GM19324 (cell line): ENCODE measurements at regions not wholly inside any gene's neighbourhood (a gene's known extent, or its start where the extent isn't known, plus 50 kb on each side); places are given as distances from the start of the nearest gene placed in this dataset.

Source experiments
- ATAC-seq: cut with Tn5 transposase; IDR thresholded peaks from one replicate; pipeline ENCODE4 v1.9.1; 2021; ENCODE audit warnings: mild to moderate bottlenecking, moderate library complexity; ENCODE audit not compliant: unreplicated experiment, low FRiP score

DNA sequence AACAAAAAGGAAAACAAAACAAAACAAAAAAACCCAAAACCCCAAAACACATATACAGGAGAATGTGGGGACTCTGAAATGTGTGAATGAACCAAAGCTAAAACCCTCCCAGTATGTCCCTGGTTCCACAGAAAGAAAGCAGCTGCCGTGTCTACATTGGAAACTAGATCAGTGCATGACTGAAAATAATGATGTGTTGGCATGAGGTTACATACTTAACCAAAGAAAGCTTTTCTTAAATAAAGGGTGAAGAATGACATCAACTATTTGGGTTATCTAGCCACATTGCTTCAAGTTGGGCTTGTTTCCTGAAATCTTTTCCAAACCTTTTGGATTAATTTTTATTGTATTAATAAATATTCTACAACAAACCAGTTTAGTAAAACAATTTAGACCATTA, 91.9 kb upstream of the FN1 start:
- no peak for ATAC-seq

DNA sequence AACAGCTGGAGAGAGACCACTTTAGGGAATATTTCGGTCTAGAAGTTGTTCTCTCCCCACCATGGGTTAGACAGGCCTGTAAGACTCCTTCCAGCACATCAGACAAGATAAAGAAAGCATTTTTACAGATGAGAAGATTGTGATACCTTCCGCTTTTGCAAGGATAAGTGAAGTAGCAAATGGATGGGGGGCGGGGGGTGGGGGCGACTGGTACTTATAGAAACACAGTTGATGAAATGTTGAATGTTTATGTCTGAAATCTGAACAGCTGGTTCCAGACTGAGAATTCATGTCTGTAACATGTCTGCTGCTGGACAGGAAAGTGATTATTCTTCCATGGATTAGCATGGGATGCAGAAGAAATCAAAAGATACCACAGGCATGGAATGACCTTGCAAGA, 90.5 kb upstream of the FN1 start:
- ATAC-seq = no peak

DNA sequence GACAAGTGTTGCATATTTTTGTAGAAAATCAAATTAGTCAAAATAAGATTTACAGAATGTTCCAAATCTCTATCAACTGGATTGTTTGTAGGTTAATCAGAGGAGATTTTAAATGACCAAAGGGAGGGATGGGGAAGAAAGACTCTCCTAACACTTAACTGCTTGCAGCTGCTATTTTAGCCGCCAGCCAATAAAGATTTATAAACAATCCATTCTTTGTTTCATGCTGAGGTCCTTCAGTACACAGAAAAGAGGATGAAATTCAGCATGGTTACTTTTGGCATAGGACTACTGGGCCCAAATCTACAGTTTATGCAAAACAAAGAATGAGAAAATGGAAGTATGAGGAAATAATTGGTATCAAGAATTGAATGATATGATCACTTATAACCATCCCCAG, 86.4 kb upstream of the FN1 start:
- ATAC-seq = no peak

DNA sequence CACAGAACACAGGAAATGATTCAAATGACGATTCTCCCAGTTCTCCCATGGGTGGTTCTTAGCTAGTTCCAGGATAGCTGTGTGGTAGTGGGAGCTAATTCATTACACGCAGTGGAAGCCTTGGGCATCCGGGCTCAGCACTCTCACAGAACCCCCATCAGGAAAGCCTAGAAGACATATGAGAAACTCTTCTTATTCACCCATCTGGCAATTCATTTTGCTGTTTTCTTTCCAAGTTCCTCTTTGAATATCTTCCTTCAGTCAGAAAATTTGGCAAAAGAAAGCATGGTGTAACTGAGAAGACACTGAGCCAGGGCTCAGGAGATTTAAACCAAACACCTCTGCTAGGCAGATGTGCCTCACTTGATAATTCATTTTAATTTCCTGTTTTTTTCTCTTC, 85.2 kb upstream of the FN1 start:
- ATAC-seq = no peak

DNA sequence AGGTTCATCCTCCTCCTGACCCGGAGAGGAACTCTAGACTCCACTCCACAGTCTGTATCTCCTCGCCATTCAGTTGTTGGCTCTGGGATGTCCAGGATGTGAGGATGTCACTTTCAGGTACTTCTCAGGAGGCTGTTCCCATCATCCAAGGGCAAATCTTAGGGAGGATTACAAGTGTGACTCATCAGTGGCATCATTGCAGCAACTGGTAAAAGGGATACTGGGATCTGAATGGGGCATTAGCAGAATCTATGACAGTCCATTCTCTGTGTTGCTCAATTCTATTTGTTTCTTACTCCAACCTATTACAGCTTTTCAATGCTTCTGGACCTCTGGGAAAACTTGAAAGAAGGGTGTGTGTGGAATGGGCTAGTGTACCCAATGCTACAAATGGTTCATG, 81.5 kb upstream of the FN1 start:
- ATAC-seq = no peak

DNA sequence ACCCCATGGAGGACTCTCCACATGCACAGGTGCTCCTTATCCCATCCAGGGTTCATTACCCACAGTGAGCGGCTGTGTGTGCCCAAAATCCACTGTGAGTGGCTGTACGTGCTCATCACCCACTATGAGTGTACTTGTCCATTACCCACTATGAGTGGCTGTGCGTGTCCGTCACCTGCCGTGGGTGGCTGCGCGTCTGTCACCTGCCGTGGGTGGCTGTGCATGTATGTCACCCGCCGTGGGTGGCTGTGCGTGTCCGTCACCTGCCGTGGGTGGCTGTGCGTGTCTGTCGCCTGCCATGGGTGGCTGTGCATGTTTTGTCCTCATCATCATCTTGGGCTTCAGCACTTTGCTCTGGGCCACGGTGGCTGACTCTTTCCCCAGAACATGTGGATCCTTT, 78.6 kb upstream of the FN1 start:
- ATAC-seq = no peak

DNA sequence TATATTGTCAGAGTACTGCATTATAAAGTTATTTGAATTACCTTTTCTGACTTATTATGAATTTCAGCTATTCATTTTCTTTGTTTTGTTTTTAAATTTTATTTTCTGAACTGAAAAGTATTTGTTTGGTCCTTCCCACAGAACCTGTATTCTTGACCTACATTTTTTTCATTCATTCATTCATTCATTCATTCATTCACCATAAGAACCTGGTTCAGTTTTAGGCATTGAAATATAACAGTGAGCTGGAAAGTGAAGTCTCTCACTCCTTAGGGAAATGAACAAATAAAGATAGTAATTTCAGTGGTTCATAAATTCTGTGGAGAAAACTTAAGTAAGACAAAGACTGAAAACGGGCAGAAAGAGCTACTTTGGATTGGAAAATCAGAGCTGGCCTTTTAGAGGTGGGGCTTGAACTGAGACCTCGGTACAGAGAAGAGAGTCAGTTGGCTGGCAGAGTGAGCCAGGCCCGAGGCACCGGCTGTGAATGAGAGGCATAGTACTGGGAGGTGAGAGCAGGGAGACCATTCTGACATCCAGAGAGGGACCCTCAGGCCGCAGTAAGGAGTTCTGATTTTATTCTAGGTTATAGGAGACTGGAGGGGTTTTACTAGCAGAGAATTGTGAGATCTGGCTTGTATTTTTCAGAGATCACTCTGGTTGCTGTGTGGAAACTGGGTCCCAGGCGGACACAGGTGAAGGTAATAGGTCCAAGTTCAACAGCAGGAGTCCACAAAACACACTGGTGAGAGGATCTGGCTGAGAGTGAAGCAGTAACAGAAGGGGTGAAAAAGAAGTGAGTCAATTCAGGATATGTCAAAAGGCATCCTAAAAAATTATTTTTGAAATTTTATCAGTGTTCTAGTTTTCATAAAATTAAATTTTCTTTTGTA, 75.8 kb upstream of the FN1 start:
- ATAC-seq = no peak

DNA sequence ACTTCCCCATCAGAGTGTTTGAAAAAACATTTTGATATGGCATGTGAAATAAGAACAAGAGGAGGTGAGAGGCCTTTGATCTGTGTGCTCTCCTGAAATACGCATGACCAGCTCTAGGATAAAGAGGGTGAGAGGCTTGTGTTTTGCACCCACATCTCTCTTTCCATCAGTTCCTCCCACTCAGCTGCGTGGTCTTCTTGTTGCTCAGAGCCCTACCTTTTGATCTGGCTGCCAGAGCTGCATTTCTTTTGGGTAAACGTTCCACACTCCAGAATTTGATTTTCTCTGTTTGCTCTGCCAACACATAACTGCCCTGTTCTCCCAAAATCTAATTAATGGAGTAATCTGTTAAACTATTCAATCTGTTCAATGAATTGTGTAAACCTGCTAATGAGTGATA, 72.0 kb upstream of the FN1 start:
- no peak for ATAC-seq

DNA sequence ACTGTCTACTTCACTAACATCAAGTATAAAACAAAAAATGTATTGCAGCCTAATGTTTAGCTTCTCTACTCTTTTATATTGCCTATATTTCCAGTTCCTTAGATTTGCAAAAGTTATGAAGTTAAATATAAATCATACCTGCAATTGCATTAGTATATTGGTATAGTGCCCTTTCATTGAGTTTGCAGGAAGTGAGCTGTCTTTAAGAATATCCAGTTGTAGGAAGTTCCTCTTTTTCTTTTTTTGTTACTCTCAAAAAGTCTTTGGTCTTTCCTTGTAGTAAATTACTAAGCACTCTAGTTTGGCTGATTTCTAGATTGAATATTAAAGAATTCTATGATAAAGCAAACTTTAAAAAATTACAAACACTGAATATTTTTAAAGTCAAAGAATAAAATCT, 71.3 kb upstream of the FN1 start:
- no peak for ATAC-seq

DNA sequence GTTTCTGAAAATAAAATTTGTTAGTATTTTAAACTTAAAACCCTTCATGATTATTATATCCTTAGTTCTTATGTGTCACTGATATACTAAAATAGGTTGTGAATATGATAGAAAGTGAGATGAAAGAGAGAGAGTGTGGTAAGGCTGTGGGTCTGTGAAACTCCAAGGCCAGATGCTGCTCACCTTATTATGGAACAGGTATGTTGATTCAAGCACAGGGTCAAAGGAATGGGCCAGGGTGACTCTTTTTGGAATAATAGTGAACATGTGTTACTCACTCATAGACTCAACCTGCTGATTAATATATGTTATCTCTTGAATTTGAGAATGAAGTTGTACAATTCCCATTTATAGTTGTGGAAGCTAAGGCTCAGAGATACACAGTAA, 70.7 kb upstream of the FN1 start:
- ATAC-seq = no peak

DNA sequence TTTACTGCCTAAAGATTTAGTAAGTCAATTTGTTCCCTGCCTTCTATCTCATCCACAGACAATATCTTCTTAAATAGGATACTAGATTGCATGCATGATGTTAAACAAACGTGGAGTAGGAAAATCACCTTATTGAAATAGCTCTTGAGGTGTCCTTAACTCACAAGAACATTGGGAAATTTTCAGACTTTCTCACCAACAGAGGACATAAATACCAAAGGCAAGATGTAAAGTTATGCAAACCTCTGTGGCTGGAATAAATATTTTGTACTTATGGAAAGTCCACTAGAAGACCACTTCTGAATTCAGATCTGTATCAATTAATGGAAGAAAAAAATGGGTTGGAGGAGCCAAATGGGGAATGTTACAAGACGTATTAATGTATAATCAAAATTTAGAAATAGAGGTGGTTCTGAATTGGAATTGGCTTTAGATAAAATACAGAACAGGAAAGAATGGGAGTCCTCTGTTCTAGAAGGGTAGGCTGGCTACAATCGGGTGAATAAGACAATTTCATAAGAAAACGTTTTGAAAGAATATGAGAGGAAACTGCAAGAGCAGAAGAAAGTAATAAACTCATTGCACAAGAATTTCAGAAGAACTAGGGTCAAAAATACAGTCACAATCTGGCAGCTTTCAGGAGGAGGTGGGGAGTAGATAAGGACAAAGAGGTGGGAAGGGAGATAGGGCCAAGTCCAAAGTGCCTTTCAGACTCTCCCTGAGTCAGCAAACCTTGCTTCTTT, 69.3 kb upstream of the FN1 start:
- no peak for ATAC-seq

DNA sequence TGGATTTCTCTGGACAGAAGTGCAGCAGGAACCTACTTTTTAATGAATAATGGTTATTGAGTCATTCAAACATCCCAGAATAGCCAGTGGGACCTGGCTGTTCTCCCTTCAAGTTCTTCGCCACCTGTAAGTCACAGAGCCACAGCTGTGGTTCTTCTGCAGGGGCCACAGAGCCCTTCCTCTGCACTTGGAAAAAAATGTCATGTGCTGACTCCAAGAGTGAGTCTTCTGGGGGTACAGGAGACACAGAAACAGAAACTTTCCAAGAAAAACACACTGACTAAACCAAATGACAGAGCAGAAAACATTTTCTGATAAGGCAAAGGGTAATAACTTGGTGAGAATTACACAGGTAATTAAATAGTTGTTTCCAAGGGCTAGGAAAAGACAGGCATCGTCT, 68.7 kb upstream of the FN1 start:
- ATAC-seq = no peak

DNA sequence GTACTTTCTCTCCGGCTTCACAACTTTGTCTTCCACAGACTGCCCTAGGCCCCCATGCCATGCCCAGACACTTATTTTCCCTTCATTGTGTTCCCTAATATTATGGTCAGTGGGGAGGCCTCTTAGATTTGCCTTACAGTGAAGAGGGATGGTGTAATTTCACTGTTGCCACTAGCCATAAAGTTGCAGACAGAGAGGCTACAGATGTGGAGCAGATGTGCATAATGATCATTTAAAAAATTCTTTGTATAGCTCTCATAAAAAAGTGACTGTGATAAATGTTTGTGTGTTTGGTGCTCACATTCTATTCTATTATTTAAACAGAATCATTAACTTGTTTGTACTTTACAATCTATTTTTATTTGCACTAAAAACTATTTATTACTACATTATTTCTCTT, 67.5 kb upstream of the FN1 start:
- no peak for ATAC-seq

DNA sequence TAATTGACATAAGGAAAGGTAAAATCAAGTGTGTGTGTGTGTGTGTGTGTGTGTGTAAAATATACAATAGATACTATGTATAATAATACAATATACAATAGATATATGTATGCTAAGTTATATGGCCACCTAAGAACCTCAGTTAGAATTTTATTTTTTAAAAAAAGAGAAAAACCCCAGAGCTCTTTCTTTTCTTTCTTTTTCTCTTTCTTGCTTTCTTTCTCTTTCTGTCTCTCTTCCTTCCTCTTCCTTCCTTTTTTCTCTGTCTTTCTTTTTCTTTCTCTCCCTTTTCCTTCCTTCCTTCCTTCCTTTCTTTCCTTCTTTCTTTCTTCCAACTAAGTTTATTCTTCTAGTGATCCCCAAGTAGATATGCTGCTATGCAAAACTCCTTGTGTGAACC, 64.6 kb upstream of the FN1 start:
- no peak for ATAC-seq

DNA sequence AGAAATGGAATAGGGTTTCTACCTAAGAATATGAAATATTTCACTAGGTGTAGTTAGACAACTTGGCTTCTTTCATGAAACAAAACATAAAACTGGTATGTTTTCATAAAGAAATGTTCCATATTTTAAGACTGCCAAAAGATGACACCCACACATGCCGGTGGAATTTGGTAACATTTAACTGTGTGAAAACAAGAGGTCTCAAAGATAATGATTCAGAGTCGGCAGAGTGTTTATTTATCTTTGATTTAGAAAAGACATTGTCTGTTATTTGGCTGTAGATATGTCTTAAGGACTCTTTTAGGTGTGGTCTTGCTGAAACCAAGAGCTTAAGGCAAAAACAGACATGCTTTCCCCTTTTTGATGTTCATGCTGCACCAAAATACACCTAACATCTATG, 63.5 kb upstream of the FN1 start:
- ATAC-seq = no peak

DNA sequence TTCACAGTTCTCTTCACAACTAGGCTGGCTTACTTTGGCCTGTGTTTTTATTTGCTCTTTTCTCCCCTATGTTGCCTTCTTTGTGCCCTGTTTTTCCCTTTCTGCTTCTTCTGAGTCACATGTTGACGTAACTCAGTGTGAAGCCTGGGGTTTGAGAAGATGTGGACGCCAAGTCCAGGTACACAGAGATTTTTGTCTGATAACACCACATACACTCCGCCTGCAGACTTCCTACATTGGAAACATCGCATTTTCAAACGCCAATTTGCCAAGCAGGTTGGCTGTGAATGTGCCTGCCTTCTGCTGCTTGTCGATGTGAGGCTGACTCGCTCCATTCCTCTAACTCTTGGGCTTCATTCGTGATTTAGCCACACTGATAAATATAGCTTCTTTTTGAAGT, 62.6 kb upstream of the FN1 start:
- no peak for ATAC-seq

DNA sequence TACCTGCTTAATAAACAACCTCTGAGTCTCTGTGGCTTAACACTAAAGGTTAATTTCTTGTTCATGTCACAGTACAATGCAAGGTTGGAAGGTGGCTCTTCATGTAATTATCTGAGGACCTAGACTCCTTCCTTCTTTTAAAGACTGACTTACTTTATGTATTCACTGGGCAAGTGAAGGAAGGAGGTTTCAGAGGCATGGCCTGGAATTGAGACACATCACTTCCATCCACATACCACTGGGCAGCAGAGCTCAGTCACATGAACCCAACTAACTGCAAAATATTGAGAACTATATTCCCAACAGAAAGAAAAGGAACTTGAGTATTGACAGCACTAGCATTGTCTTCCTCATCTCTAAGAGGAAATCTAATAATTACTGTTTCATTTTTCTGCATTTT, 57.5 kb upstream of the FN1 start:
- no peak for ATAC-seq

DNA sequence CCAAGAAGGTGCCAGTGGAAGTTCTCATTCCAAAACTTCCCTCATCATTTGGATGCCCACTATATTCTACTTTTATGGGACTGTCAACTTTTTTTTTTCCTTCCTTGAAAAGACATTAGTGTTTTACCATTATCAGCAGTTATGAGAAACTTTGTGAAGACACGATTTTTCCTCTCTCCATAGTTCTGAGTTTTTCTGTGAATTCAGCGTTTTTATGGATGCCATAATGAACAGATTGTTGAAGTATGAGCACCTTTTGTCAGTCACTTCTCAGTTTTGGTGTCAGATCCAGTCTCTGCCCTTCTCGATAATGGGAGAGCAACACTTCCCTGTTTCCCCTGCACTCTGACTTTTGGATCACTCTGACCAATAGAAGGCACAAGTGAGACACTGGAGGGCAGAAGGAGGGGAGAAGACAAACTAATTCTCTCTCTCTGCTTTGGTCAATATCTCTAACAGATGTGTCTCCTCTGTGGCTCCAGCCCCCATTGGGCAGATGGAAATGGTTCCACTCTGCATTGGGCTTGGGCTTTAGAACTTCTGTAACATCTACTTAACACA, 53.5 kb upstream of the FN1 start:
- no peak for ATAC-seq

DNA sequence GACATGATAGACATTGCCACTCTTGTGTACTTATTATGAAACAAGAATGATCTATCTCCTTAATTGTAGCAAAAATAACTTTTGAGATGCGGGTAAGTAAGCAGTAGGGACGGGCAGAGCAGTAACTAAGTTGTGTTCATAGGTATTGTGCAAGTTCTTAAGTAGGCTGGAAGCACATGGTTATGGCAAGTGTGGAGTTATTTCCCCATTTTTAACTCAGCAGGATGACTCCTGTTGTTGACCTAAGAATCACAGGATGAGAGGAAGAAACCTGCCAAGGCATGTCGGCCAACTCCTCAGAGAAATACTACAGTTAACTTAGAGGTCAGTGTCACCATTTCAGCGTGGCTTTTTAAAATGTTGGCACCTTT, 51.1 kb upstream of the FN1 start:
- no peak for ATAC-seq

DNA sequence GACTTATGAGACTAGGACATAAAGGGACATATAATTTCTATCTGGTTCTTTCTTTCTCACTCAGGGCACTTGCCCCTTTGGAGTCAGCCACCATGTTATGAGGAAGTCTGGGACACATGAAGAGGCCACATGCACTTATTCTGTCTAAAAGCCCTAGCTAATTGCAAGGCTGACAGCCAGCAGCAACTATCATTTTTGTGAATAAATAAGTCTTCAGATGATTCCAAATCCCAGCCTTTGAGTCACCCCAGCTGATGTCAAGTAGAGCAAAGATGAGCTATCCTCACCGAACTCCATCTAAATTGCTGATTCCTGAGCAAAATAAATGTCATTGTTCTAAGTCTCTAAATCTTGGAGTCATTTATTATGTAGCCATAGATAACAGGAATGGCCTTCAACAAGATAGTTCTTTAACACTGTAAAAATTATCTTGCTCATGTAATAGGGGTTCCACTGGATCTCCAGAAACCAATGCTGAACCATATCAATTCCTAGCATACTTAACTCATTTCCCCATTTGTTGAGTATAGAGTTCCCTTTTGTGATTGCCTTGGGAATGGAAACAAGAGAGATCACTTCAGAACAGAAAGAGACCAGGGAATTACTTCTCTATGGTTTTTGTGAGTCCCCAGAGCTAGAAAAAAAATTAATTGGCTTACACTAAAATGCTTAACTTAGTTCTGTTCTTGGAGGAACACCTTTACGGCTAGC, 50.6 kb upstream of the FN1 start:
- ATAC-seq = no peak
